A549 (cell line): ENCODE measurements at regions not wholly inside any gene's neighbourhood (a gene's known extent, or its start where the extent isn't known, plus 50 kb on each side); places are given as distances from the start of the nearest gene placed in this dataset.

Source experiments
- ATAC-seq, 2 experiments: fragments of 200-7000 bp in 1 of 2; fragments of >200 bp in 1 of 2; cut with Nextera tagmentation in 1 of 2; cut with Tn5 transposase in 1 of 2; 3 replicates each; pipeline versions ENCODE4 v1.8.0 to v1.9.1; 2018 to 2020; ENCODE audit warnings: mild to moderate bottlenecking in 1 of 2, moderate library complexity in 1 of 2
- CTCF ChIA-PET: fragments of 300-600 bp; sonication (Branson Sonifier 250); formaldehyde crosslinking; extraction: SDS; loops from one replicate; lab custom pipeline; 2021; ENCODE audit warnings: antibody characterized with exemption, inconsistent platforms; lab: Yijun Ruan, JAX
- POLR2A ChIA-PET: fragments of 350-600 bp; formaldehyde crosslinking; extraction: SDS; loops from one replicate; lab custom pipeline; 2021; ENCODE audit warnings: antibody characterized with exemption, inconsistent platforms; lab: Yijun Ruan, JAX
- DNase-seq, 2 experiments: peaks; one replicate each; pipeline versions ENCODE4 v3.0.0 to v3.0.0-alpha.2; 2011 to 2016; ENCODE audit warnings: low read depth in 1 of 2, low spot score in 1 of 2
- FAIRE-seq: peaks from 2 replicates; lab custom pipeline; 2011; peaks lifted over from hg19 to GRCh38; lab: Jason Lieb, UNC
- H3K27ac ChIP-seq, 2 experiments: fragments of >200 bp; sonication (Bioruptor Twin); formaldehyde crosslinking; 3 replicates each; pipeline ENCODE4 v1.5.1; 2016 to 2017
- H3K4me1 ChIP-seq: fragments of >200 bp; sonication (Bioruptor Twin); formaldehyde crosslinking; 3 replicates; pipeline ENCODE4 v1.6.1; 2016
- H3K4me2 ChIP-seq: fragments of >200 bp; sonication (Bioruptor Twin); formaldehyde crosslinking; 3 replicates; pipeline ENCODE4 v1.6.1; 2016
- H3K4me3 ChIP-seq: fragments of >200 bp; sonication (Bioruptor Twin); formaldehyde crosslinking; 3 replicates; pipeline ENCODE4 v1.5.1; 2016
- H3K9me3 ChIP-seq: fragments of >200 bp; sonication (Bioruptor Twin); formaldehyde crosslinking; 3 replicates; pipeline ENCODE4 v1.6.1; 2016
- CBX8 ChIP-seq: fragments of 200-600 bp; sonication (generic); IDR thresholded peaks from 2 replicates; pipeline ENCODE4 v1.6.1; 2016
- EHMT2 ChIP-seq: fragments of 200-600 bp; sonication (generic); IDR thresholded peaks from 2 replicates; pipeline ENCODE4 v1.6.1; 2016; ENCODE audit warnings: antibody characterized with exemption, low read depth, mild to moderate bottlenecking, moderate library complexity
- ELK1 ChIP-seq: fragments of 150-350 bp; IDR thresholded peaks from 2 replicates; pipeline ENCODE4 v1.6.1; 2014; ENCODE audit warnings: low read depth, mild to moderate bottlenecking, low read length
- EP300 ChIP-seq, 2 experiments: fragments of >200 bp; sonication (Bioruptor Twin); formaldehyde crosslinking; IDR thresholded peaks; 2 replicates in 1 of 2; 3 replicates in 1 of 2; pipeline ENCODE4 v1.6.1; 2016 to 2017
- ESRRA ChIP-seq: fragments of 150-350 bp; IDR thresholded peaks from 2 replicates; pipeline ENCODE4 v1.6.1; 2014; ENCODE audit warnings: mild to moderate bottlenecking, low read length, borderline replicate concordance
- FOSB ChIP-seq: fragments of 250-450 bp; sonication (Bioruptor Pico); IDR thresholded peaks from 2 replicates; pipeline ENCODE4 v1.5.0; 2020; ENCODE audit warnings: mild to moderate bottlenecking, moderate library complexity
- FOXS1 ChIP-seq: fragments of 250-450 bp; sonication (Bioruptor Pico); IDR thresholded peaks from 2 replicates; pipeline ENCODE4 v1.5.0; 2020; ENCODE audit warnings: mild to moderate bottlenecking, moderate library complexity
- HEYL ChIP-seq: fragments of 250-450 bp; sonication (Bioruptor Pico); IDR thresholded peaks from 2 replicates; pipeline ENCODE4 v1.8.0; 2021; ENCODE audit warnings: mild to moderate bottlenecking, moderate library complexity
- NFE2L2 ChIP-seq: fragments of 150-350 bp; conservative IDR thresholded peaks from 2 replicates; pipeline ENCODE4 v1.6.1; 2014; ENCODE audit warnings: low read length
- NPAS2 ChIP-seq: fragments of 250-450 bp; sonication (Bioruptor Pico); IDR thresholded peaks from 2 replicates; pipeline ENCODE4 v1.8.0; 2022; ENCODE audit warnings: mild to moderate bottlenecking, moderate library complexity, borderline replicate concordance
- NR3C1 ChIP-seq: fragments of >200 bp; sonication (Bioruptor Twin); formaldehyde crosslinking; IDR thresholded peaks from 3 replicates; pipeline ENCODE4 v1.6.1; 2017
- POLR2AphosphoS2 ChIP-seq: conservative IDR thresholded peaks from 2 replicates; pipeline ENCODE4 v1.6.1; 2012; ENCODE audit warnings: low read length, improper control_type of control experiment, inconsistent platforms
- RARB ChIP-seq: fragments of 250-450 bp; sonication (Bioruptor Pico); IDR thresholded peaks from 2 replicates; pipeline ENCODE4 v1.8.0; 2021; ENCODE audit warnings: mild to moderate bottlenecking, moderate library complexity
- REST ChIP-seq: fragments of 200-600 bp; sonication (generic); IDR thresholded peaks from 2 replicates; pipeline ENCODE4 v1.6.1; 2016; ENCODE audit warnings: antibody characterized with exemption, mild to moderate bottlenecking, moderate library complexity
- RFX5 ChIP-seq: fragments of 450-650 bp; IDR thresholded peaks from 2 replicates; pipeline ENCODE4 v1.7.1; 2014; ENCODE audit warnings: antibody characterized with exemption, mild to moderate bottlenecking, moderate library complexity
- SREBF2 ChIP-seq: fragments of 450-650 bp; IDR thresholded peaks from 2 replicates; pipeline ENCODE4 v1.6.1; 2014; ENCODE audit warnings: mild to moderate bottlenecking, moderate library complexity
- TP53 ChIP-seq: fragments of 250-450 bp; sonication (Bioruptor Pico); IDR thresholded peaks from 2 replicates; pipeline ENCODE4 v1.5.0; 2021; ENCODE audit warnings: mild to moderate bottlenecking, moderate library complexity
- USF2 ChIP-seq: fragments of 450-650 bp; IDR thresholded peaks from 2 replicates; pipeline ENCODE4 v1.6.1; 2014; ENCODE audit warnings: antibody characterized with exemption
- ZNF302 ChIP-seq: fragments of 250-450 bp; sonication (Bioruptor Pico); IDR thresholded peaks from 2 replicates; pipeline ENCODE4 v1.9.0; 2021; ENCODE audit warnings: inconsistent platforms, mild to moderate bottlenecking, moderate library complexity
- WGBS: methylation state at CpG from one replicate; pipeline ENCODE4 v1.1.6; 2017; ENCODE audit errors: missing lambda C conversion rate; 5-methylcytosine and 5-hydroxymethylcytosine counted together

- TF ChIP-seq ELK1 (no peak), USF2 (no peak)
- TF ChIP-seq, all 56 proteins: peak for 0
Measured at GRCh38 chr9:32723789-32724325, 59.5 kb upstream of the TMEM215 start (continued).

GRCh38 chr9:32725066-32725860, 58.1 kb upstream of the TMEM215 start:
- POLR2A ChIA-PET, result no interaction called here
- TF ChIP-seq SREBF2, result no peak
- TF ChIP-seq CBX8, result no peak
- no peak for TF ChIP-seq RARB (CRISPR knock-in tag)
- no peak for TF ChIP-seq ZNF302
- no peak for TF ChIP-seq NR3C1
- TF ChIP-seq ELK1, result no peak
- TF ChIP-seq EHMT2, result no peak
- no peak for TF ChIP-seq POLR2AphosphoS2
- no peak for TF ChIP-seq HEYL
- TF ChIP-seq ESRRA, result no peak
- no peak for TF ChIP-seq NPAS2 (CRISPR knock-in tag)
- TF ChIP-seq FOXS1 (CRISPR knock-in tag), result no peak
- TF ChIP-seq NFE2L2, result no peak
- TF ChIP-seq RFX5, result no peak
- TF ChIP-seq TP53 (CRISPR knock-in tag), result no peak
- TF ChIP-seq REST, result no peak
- no peak for TF ChIP-seq EP300 (IDR thresholded peaks at IDR 0.05)
- no peak for TF ChIP-seq FOSB (CRISPR knock-in tag)
- TF ChIP-seq, all 56 proteins: peak for 0
- Histone ChIP-seq H3K4me1 (no peaks in the 10 kb centered on the region), H3K4me2 (no peak overlapping the region), H3K9me3 (no peaks in the 10 kb centered on the region), H3K27ac (no peak overlapping the region), H3K4me3 (no peak overlapping the region)
- no peak for FAIRE-seq
- CTCF ChIA-PET, result interaction anchor here (1.2 kb wide), 1 partner anchor 20 kb away, joined by 5 read pairs; no protein-coding TSS in a partner anchor
- WGBS, result 33% methylated on average over 7 of the region's 7 CpGs
- no peak for ATAC-seq
- DNase-seq, result no peak
